Neuronal stem cell (in vitro differentiated cells): ENCODE measurements at regions not wholly inside any gene's neighbourhood (a gene's known extent, or its start where the extent isn't known, plus 50 kb on each side); places are given as distances from the start of the nearest gene placed in this dataset.

ENCODE experiments used
- DNase-seq: peaks from one replicate; pipeline ENCODE4 v3.0.0-alpha.2; 2013; ENCODE audit warnings: low spot score
- H2AFZ ChIP-seq: one replicate; pipeline ENCODE4 v1.6.1; 2013; ENCODE audit warnings: mild to moderate bottlenecking, low read length, inconsistent platforms
- H2AK5ac ChIP-seq: 2 replicates; pipeline ENCODE4 v1.6.1; 2013; ENCODE audit warnings: low read depth, mild to moderate bottlenecking, inconsistent platforms, low read length, moderate library complexity, mixed read lengths
- H2BK120ac ChIP-seq: 2 replicates; pipeline ENCODE4 v1.6.1; 2013; ENCODE audit warnings: low read depth, mild to moderate bottlenecking, inconsistent platforms, low read length, moderate library complexity, mixed read lengths
- H2BK12ac ChIP-seq: one replicate; pipeline ENCODE4 v1.6.1; 2013; ENCODE audit warnings: low read length, inconsistent platforms
- H2BK15ac ChIP-seq: 2 replicates; pipeline ENCODE4 v1.6.1; 2013; ENCODE audit warnings: mild to moderate bottlenecking, low read length, inconsistent platforms, mixed read lengths
- H2BK5ac ChIP-seq: one replicate; pipeline ENCODE4 v1.6.1; 2013; ENCODE audit warnings: inconsistent platforms, mild to moderate bottlenecking, low read length, moderate library complexity
- H3K14ac ChIP-seq: one replicate; pipeline ENCODE4 v1.6.1; 2013; ENCODE audit warnings: low read length, inconsistent platforms
- H3K18ac ChIP-seq: 2 replicates; pipeline ENCODE4 v1.6.1; 2013; ENCODE audit warnings: low read length, inconsistent platforms
- H3K23ac ChIP-seq: 2 replicates; pipeline ENCODE4 v1.6.1; 2013; ENCODE audit warnings: low read depth, mild to moderate bottlenecking, mixed read lengths, low read length, inconsistent platforms; ENCODE audit not compliant: poor library complexity
- H3K27ac ChIP-seq: replicated peaks from 3 replicates; pipeline ENCODE4 v1.5.1; 2013; ENCODE audit warnings: low read length, inconsistent platforms
- H3K27me3 ChIP-seq, 3 experiments: 2 replicates each; pipeline ENCODE4 v1.6.1; 2013; ENCODE audit warnings: low read length in 3 of 3, mild to moderate bottlenecking in 2 of 3, inconsistent platforms in 1 of 3, low read depth in 1 of 3, mixed read lengths in 1 of 3, moderate library complexity in 1 of 3; ENCODE audit not compliant: control insufficient read depth in 3 of 3, insufficient read depth in 3 of 3
- H3K36me3 ChIP-seq, 2 donors: replicated peaks in 1 of 2; 2 replicates each; pipeline ENCODE4 v1.6.1; 2013; ENCODE audit warnings: low read length in 2 of 2; ENCODE audit not compliant: control insufficient read depth in 2 of 2, insufficient read depth in 2 of 2
- H3K4ac ChIP-seq: 2 replicates; pipeline ENCODE4 v1.6.1; 2013; ENCODE audit warnings: inconsistent platforms, mild to moderate bottlenecking, low read length, moderate library complexity
- H3K4me1 ChIP-seq, 2 donors: 1 replicate in 1 of 2; 2 replicates in 1 of 2; pipeline ENCODE4 v1.6.1; 2013; ENCODE audit warnings: low read length in 2 of 2, low read depth in 1 of 2; ENCODE audit not compliant: control insufficient read depth in 2 of 2, insufficient read depth in 1 of 2
- H3K4me2 ChIP-seq: one replicate; pipeline ENCODE4 v1.6.1; 2013; ENCODE audit warnings: mild to moderate bottlenecking, low read length, inconsistent platforms; ENCODE audit not compliant: insufficient read depth, poor library complexity, severe bottlenecking
- H3K4me3 ChIP-seq, 2 donors: 2 replicates each; pipeline ENCODE4 v1.5.1; 2013; ENCODE audit warnings: low read length in 2 of 2, mild to moderate bottlenecking in 2 of 2, inconsistent platforms in 1 of 2, moderate library complexity in 1 of 2
- H3K79me1 ChIP-seq: one replicate; pipeline ENCODE4 v1.6.1; 2013; ENCODE audit warnings: low read depth, mild to moderate bottlenecking, inconsistent platforms, low read length, moderate library complexity
- H3K9ac ChIP-seq: one replicate; pipeline ENCODE4 v1.6.1; 2013; ENCODE audit warnings: mild to moderate bottlenecking, low read depth, low read length, inconsistent platforms; ENCODE audit not compliant: poor library complexity
- H3K9me3 ChIP-seq, 2 donors: replicated peaks in 1 of 2; 2 replicates each; pipeline versions ENCODE3 to v1.6.1; 2013; ENCODE audit warnings: low read length in 2 of 2, mild to moderate bottlenecking in 2 of 2, inconsistent platforms in 1 of 2, low read depth in 1 of 2, mixed read lengths in 1 of 2, moderate library complexity in 1 of 2; ENCODE audit not compliant: control insufficient read depth in 2 of 2, insufficient read depth in 1 of 2
- H4K8ac ChIP-seq: one replicate; pipeline ENCODE4 v1.6.1; 2013; ENCODE audit warnings: low read depth, mild to moderate bottlenecking, inconsistent platforms, low read length, moderate library complexity
- H4K91ac ChIP-seq: one replicate; pipeline ENCODE4 v1.6.1; 2013; ENCODE audit warnings: low read length, low read depth, mild to moderate bottlenecking, inconsistent platforms; ENCODE audit not compliant: poor library complexity
- WGBS, 2 donors: extraction: QIAGEN DNeasy Blood & Tissue Kit; methylation state at CpG; one replicate each; pipeline ENCODE4 v1.1.7; 2013; ENCODE audit warnings: missing lambda C conversion rate in 2 of 2, mixed read lengths in 1 of 2; ENCODE audit not compliant: insufficient read length in 2 of 2, insufficient replicate concordance in 1 of 2; ENCODE audit errors: extremely low coverage in 2 of 2; 5-methylcytosine and 5-hydroxymethylcytosine counted together

DNA sequence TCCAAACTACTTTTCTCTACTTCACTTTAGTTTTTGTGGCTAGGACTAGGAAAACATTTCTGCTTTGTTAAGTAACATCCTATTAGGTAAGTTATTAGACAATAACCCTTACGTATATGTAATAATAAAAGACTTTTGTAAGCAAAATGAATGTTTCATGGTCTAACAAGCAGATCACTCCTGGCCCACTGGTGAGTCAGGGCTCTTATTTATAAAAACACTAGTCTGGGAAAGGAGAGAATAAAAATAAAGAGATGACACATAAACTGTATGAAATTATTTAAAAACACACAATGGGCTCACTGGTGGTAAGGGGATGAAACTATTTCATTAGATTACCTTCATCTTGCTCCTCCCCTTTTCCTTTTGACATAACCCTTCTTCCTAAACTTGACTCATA is 2212.2 kb upstream of the ACO1 start:
- Histone ChIP-seq H2BK120ac (no peak overlapping the region), H3K4me2 (no peak overlapping the region), H3K4ac (no peak overlapping the region), H3K27ac (no peak overlapping the region), H3K14ac (no peak overlapping the region), H3K4me3 (no peak overlapping the region), H4K8ac (no peak overlapping the region), H3K27me3 (no peaks in the 10 kb centered on the region), H3K23ac (no peak overlapping the region), H2AFZ (no peak overlapping the region), H2BK5ac (no peak overlapping the region), H3K9ac (no peak overlapping the region), H2BK12ac (no peak overlapping the region), H3K4me1 (no peaks in the 10 kb centered on the region), H3K79me1 (no peaks in the 10 kb centered on the region), H4K91ac (no peak overlapping the region), H2BK15ac (no peak overlapping the region), H3K9me3 (no peaks in the 10 kb centered on the region), H2AK5ac (no peak overlapping the region), H3K18ac (no peak overlapping the region), H3K36me3 (no peaks in the 10 kb centered on the region)
- no CpG with 5 or more reads among the region's 1 CpG for WGBS, 2 donors
- no peak for DNase-seq

DNA sequence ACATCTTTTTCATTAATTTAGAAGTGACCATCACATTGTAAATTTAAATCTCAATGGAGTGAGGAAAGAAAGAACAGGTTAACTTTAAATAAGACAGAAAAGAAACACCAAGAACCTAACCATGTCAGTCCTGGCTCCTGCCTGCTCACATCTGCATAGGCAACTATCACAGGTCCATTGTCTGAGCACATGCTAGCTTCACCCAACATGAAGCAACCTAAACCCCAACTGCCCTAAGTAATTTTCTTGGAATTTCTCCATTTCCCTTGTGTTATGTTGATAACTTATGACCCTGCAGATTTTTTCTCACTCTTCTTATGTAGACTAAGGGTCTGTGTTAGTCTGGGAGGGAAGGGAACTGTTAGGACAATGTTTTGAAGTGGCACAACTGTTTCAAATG is 2205.8 kb upstream of the ACO1 start:
- no peak overlapping the region for H2BK12ac ChIP-seq
- no peak overlapping the region for H2AFZ ChIP-seq
- H2AK5ac ChIP-seq: no peak overlapping the region
- H2BK5ac ChIP-seq: no peak overlapping the region
- no peak for DNase-seq
- H3K27ac ChIP-seq: no peak overlapping the region
- H3K9ac ChIP-seq: no peak overlapping the region
- no peaks in the 10 kb centered on the region for H3K27me3 ChIP-seq
- H3K79me1 ChIP-seq: no peaks in the 10 kb centered on the region
- no peak overlapping the region for H4K91ac ChIP-seq
- no peaks in the 10 kb centered on the region for H3K9me3 ChIP-seq
- H2BK15ac ChIP-seq: no peak overlapping the region
- no peaks in the 10 kb centered on the region for H3K36me3 ChIP-seq
- H3K4me2 ChIP-seq: no peak overlapping the region
- no peak overlapping the region for H3K18ac ChIP-seq
- no peak overlapping the region for H3K23ac ChIP-seq
- H3K14ac ChIP-seq: no peak overlapping the region
- H2BK120ac ChIP-seq: no peak overlapping the region
- peaks cover 0 to 3% of the 10 kb centered on the region in 2 donors for H3K4me1 ChIP-seq
- no peak overlapping the region for H3K4ac ChIP-seq
- H4K8ac ChIP-seq: no peak overlapping the region
- H3K4me3 ChIP-seq: no peak overlapping the region

DNA sequence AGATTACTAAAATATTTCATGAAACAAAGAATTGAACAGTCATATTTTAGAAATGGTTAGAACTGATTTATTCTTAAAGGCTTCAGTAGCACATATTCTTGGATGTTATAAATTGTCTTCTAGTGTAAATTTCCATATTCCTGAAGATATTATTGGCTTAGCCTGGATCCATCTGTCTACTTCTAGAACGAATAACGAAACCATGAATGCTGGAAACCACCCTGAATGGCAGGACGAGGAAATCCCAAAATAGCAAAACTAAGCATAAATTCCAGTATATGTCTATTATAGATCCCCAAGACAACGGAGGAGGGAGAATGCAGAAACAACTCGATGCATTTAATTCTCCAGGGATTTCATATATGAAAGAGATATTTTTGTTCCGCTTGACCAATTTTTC is 2191.0 kb upstream of the ACO1 start:
- Histone ChIP-seq H4K8ac (no peak overlapping the region), H3K9me3 (peaks cover 5 to 8% of the 10 kb centered on the region in 2 donors), H3K23ac (no peak overlapping the region), H2BK12ac (no peak overlapping the region), H3K4me3 (no peak overlapping the region), H3K18ac (no peak overlapping the region), H3K14ac (no peak overlapping the region), H3K4ac (no peak overlapping the region), H3K79me1 (no peaks in the 10 kb centered on the region), H2BK15ac (no peak overlapping the region), H3K27me3 (peaks cover 0 to 2% (median 0%) of the 10 kb centered on the region in 3 experiments), H2BK120ac (no peak overlapping the region), H4K91ac (no peak overlapping the region), H2BK5ac (no peak overlapping the region), H2AFZ (no peak overlapping the region), H3K4me2 (no peak overlapping the region), H3K27ac (no peak overlapping the region), H2AK5ac (no peak overlapping the region), H3K9ac (no peak overlapping the region), H3K4me1 (no peaks in the 10 kb centered on the region), H3K36me3 (no peaks in the 10 kb centered on the region)
- DNase-seq: no peak
- no CpG with 5 or more reads among the region's 6 CpGs for WGBS, 2 donors

DNA sequence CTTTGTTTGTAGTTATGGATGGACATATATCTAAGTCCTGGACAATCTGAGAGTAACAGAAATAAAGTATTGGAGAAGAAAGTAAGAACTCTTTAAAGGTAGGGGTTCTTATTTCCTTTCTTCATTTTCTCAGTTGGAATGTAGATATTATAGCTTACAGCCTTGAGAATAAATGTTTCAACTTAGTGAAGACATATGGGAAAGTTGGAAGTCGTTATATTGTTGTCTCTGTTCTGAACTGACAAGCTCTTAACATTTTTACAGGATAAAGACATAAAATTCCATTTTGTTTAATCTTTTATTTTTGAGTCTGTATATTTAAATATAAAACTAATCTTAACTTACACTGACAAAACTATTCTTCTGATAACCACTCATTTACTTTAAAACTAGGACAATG is 2187.5 kb upstream of the ACO1 start:
- WGBS, 2 donors: no CpG with 5 or more reads among the region's 1 CpG
- H3K36me3 ChIP-seq: no peaks in the 10 kb centered on the region

More for the DNA sequence above, 2187.5 kb upstream of the ACO1 start:
- Histone ChIP-seq H3K23ac (no peak overlapping the region), H2AK5ac (no peak overlapping the region), H3K9ac (no peak overlapping the region), H3K27ac (no peak overlapping the region), H2BK5ac (no peak overlapping the region), H3K4me3 (no peak overlapping the region), H3K4me2 (no peak overlapping the region), H2BK12ac (no peak overlapping the region), H2AFZ (no peak overlapping the region), H3K27me3 (peaks cover 0 to 2% (median 0%) of the 10 kb centered on the region in 3 experiments), H4K8ac (no peak overlapping the region), H3K79me1 (no peaks in the 10 kb centered on the region), H4K91ac (no peak overlapping the region), H3K18ac (no peak overlapping the region), H3K4me1 (no peaks in the 10 kb centered on the region), H2BK120ac (no peak overlapping the region), H3K14ac (no peak overlapping the region), H3K9me3 (peaks cover 5 to 7% of the 10 kb centered on the region in 2 donors), H3K4ac (no peak overlapping the region), H2BK15ac (no peak overlapping the region)
- no peak for DNase-seq
